ENCODE measurements at regions not wholly inside any gene's neighbourhood (a gene's known extent, or its start where the extent isn't known, plus 50 kb on each side); places are given as distances from the start of the nearest gene placed in this dataset.
"Not testable (repeated sequence)": the region's sequence is repeated elsewhere in the genome, so short reads cannot be mapped to it uniquely, and the experiment has no call there.

DNA sequence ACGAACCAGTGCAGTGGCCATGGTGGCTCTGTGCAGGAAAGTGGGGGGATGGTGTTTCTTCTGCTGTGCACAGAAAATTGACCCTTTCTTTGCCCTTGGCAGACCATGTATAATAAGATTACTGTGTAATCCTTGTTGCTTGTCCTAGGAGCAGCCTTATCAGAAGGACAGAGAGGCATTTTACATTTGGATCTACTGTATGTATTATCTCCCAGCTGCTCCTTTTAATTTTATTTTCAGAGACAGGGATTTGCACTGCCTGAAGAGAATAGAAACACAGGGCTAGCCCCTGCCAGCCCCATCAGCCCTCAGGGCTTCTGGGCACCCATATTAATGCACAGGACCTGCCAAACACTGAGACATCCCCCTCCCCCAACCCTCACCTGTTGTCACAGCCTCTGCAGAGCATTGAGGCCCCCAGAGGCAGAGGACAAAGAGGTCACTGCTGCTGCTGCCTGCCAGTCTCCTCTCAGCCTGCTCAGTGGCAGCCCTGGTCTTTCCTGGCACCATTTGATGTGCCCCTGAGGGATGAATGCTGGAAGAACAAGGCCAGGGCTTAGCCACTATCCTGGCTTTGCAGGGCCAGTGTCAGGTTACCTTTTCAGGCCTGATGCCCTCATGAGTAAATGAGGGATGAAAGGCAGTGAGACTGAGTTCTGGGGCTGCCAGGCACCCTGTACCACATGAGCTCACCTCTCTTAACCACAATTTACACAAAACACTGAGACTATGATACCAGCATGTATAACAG, 533.4 kb downstream of the NTRK3 start:
- DNase-seq: no peak

DNA sequence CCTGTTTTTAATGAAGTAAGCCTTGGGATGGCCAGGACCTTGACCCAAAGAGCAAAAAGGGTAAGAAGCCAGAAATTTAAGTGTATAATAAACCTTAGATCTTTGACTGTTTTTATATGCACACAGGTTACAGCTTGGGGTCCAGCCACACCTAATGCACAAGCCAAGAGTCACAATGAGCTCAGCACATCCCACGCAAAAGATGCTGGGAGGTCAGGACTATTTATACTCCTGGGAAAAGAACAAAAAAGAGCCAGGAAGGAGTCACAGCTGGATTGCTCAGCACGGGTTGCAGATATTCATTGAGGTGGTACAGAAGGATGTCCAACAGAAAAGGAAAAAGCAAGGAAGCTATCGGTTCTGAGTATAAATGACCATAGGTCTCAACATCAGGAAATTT, 536.3 kb downstream of the NTRK3 start:
- DNase-seq: no peak

DNA sequence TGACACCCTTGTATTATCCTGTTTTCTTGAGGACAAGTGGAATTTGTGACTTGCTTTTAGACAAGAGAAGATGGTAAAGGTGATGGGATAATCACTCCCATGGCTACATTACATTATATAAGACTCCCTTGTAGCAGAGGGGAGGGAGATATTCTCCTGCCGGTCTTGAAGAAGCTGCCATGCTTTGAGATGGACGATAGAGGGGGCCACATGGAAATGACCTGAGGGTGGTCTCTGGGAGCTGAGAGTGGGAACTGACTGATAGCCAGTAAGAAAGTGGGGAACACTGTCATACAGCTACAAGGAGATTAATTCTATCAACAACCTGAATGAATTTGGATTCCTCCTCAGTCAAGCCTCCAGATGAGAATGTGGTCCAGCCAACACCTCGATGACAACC, 540.1 kb downstream of the NTRK3 start:
- no peak for DNase-seq

DNA sequence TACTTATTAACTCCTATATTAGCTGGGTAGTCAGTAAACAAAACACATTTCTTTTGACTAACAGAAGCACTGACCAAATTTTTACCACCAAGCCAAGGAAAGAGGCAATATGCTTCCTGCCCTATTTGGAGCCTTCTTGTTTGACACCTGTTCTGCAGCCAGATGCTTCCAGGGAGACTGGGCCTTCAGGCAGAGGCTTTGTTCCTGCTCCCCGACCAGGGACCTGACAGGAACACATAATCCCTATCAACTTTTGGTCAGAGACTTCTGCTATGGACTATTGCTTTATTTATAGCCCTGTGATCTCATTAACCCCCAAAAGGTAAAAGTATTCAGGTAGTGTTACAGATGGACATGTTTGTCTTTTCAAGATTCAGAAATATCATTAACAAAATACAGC, 541.3 kb downstream of the NTRK3 start:
- DNase-seq: no peak

DNA sequence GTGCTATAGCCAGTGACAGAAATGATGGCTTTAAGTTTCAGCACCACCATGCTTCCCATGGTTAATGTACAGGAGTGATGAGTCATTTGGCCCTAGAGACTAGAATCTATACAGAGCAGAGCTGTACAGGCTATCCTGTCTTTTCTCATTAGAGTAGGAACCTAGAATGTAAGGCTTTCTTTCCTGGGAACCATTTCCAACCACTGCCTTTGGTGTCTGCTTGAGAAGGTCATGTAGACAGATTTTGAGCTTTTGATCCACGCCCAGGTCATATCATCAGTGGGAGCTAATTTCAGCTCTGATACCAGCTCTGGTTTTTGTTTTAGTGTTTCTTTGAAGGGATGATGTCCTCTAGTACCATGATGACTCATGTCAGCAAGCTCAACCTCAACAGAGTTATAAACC, 543.1 kb downstream of the NTRK3 start:
- DNase-seq: no peak

DNA sequence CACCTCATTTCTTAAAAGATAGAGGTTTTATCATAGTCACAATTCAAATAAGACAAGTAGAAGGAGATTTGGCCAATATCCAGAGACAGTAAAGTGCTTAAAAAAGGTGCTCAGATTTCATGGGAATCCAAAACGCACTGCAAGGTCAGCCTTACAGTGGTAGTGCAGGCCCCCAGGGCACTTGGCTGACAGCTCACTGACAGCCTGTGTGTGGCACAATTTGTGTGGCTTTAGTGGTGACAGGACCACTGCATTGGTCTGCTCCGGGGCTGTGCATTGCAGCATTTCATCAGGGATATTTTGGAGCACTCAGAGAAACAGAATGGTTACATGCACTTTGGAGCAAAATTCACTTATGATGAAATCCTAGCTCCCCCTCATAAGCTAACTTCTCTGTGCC, 544.3 kb downstream of the NTRK3 start:
- no peak for DNase-seq

DNA sequence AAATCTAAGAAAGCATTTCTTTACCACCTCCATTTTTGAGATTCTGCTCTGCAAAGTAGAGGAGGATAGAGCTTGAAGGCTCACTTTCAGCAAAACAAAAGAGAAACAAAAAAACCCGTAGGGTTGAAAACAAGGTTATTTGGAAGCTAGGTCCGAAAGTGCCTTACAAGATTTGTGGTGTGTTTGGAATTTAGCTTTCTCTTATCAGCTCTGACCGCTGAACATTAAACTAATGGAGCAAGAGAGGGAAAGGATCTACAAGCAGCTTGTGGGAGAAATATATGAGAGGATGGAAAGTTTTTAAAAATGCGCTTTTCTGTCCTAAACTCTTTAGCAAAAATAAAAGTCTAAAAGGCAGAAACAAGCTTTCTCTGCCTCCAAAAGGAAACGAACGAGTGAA, 545.5 kb downstream of the NTRK3 start:
- DNase-seq: no peak

DNA sequence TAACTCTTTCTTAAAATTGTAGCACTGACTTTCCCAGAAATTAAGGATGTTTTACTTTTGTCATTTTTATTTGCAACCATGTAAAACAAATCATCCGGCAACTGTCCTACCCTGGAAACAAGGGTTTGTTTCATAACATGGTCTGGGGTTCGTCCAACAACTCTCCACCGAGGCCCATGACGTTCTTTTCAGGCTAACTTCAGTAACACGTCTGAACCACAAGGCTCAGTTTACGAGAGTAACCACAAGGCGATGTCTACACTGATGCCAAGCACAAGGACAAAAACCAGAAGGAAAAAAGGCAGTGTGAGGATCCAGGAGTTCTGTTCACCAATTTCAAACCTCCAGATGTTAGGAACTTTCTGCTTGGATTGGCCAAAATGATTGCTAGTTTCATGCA, 546.1 kb downstream of the NTRK3 start:
- no peak for DNase-seq

DNA sequence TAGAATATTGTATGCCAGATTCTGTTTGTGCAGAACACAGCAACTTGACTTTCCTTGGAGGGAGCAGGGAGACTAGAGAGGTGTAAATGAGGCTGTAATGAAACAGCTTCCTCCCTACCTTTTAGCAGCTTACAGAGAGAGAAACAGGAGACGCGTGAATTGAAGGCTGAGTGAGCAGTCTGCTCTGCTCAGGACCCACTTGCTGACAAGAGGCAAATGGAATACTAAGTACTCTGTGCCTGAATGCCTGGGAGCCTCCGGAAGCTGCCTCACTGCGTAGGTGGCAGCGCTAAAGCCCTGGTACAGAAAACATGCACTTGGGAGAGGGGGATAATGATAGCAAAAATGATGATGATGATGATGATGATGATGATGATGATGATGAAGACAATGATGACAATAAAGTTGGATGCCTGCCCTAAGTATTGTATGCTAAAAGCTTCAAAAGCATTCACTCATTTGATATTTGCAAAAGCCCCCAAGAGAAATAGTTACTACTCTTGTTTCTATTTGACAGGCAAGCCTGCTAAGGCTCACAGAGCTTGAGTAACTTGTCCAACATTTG, 548.9 kb downstream of the NTRK3 start:
- no peak for DNase-seq

DNA sequence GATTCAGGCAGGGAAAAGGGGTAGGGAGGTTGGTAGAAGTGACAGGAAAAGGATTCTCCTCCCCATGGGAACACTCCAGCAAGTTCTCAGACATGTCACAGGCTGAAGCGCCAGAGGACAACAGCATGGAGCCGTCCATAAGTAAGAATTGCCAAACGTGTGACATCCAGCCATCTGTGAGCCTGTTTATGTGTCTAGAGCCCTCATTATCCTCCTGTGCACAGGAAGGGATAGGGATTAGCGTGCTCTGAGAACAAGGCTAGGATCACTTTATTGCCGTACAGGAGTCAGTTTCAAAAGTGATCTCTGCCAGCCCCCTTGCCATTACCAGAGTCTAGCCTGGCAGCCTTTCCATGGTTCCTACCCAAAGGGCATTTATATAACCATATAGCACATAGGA, 549.5 kb downstream of the NTRK3 start:
- DNase-seq: no peak

DNA sequence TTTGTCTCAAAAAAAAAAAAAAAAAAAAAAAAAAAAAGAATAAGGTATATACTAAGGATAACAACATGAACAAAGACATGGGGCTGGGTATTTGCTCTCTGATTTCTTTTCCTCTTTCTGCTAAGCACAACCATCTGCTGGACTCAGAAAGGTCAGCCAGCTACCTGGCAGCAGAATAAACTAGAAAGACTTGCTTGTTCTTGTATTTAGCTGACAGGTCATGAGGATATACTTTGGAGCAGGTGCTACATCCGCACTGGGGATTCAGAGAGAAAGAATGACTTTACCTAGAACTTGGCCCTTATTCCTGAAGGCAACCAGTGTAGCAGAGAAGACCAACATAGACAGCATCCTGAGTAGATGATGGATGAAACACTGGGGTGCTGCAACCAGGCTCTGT, 550.5 kb downstream of the NTRK3 start:
- no peak for DNase-seq

DNA sequence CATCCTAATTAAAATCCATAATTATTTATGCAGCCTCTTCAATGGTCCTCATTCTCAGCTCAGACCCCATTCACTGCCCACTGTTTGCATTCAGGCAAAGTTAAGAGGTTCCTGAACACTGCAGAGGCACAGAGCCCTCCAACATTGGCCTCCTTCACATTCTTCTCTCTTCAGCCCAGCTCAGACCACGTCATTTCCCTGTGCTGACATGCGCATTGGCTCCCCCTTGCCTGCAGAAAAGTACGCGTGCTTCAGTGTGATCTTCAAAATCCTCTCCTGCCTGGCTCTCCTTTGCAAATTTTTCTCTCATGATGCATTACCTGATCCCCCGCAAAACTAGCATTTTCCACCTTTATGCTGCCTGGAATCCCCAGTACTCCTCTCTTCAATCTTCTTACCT, 552.3 kb downstream of the NTRK3 start:
- DNase-seq: no peak

DNA sequence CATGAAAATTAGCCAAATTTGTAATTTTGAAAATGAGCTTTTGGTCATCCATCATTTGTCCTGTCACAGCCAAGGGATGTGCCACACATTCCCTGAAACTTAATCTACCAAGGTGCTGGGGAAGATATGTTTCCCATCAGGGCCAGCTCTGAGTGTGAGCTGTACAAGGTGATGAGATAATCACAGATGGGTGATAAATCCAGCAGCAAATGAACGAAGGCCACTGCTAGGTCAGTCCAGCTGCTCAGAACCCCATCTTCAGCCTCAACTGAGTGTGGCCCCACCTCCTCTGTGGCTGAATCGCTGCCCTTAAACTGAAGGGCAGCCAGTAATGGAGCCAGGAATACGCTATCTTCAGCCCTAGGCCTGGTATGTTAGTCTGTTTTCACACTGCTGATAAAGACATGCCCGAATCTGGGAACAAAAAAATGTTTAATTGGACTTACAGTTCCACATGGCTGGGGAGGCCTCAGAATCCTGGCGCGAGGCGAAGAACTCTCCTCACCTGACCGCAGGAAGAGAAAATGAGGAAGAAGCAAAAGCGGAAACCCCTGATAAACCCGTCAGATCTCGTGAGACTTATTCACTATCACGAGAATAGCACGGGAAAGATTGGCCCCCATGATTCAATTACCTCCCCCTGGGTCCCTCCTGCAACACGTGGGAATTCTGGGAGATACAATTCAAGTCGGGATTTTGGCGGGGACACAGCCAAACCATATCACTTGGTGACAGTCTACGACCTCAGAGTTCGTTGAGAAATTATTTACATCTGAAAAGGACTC, 553.0 kb downstream of the NTRK3 start:
- no peak for DNase-seq

DNA sequence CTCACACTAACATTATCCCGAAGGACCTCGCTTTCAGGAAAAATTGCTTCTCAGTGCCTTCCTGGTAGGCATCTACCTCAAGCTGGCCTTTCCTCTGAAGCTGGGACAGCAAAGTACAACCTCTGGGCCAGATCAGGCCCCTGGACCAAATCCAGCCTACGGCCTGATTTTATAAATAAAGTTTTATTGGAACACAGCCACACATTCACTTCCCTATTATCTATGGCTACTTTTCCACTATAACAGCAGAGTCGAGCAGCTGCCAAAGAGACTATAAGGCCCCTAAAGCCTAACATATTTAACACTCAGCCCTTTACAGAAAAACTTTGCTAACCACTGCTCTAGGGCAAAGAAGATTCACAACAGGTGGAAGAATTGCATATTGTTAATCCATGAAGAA, 554.3 kb downstream of the NTRK3 start:
- DNase-seq: no peak

DNA sequence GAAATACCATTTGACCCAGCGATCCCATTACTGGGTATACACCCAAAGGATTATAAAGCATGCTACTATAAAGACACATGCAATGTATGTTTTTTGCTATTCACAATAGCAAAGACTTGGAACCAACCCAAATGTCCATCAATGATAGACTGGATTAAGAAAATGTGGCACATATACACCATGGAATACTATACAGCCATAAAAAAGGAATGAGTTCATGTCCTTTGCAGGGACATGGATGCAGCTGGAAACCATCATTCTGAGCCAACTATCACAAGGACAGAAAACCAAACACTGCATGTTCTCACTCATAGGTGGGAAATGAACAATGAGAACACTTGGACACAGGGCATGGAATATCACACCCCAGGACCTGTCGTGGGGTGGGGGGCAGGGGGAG, 558.1 kb downstream of the NTRK3 start:
- DNase-seq: not testable (repeated sequence)

DNA sequence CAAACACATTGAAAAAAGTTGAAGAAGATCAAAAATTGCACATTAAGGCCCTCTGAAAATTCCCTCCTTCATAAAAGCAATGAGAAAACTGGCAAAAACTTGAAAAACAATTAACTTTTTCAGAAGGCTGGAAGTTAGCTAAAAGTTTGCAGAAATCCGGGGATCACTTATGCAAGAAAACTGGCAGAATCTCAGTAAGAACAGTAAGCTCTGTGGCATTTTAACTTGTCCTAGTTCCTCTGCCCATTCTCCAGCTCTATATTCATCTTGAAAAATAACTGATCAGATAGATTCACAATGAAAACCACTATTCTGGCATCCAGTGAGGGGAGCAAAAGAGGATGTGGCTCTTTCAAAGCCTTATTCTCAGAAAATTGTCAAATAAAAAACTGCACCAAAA, 566.8 kb downstream of the NTRK3 start:
- DNase-seq: no peak

DNA sequence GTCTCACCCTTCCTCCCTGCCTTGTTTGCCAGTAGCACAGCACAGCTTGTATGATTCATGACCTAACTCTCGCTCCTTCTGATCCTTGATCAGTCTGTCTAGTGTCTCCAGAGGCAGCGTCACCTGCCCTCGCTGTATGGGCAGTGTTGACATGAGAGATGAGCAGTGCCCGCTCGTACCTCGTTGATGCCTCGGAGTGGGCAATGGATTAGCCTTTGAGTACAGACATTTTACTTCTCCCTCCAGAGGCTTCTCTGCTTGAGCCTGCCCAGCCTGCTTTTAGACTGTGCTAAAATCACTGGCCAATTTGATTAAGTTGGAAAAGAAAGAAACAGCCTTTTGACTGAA, 569.0 kb downstream of the NTRK3 start:
- DNase-seq: no peak

DNA sequence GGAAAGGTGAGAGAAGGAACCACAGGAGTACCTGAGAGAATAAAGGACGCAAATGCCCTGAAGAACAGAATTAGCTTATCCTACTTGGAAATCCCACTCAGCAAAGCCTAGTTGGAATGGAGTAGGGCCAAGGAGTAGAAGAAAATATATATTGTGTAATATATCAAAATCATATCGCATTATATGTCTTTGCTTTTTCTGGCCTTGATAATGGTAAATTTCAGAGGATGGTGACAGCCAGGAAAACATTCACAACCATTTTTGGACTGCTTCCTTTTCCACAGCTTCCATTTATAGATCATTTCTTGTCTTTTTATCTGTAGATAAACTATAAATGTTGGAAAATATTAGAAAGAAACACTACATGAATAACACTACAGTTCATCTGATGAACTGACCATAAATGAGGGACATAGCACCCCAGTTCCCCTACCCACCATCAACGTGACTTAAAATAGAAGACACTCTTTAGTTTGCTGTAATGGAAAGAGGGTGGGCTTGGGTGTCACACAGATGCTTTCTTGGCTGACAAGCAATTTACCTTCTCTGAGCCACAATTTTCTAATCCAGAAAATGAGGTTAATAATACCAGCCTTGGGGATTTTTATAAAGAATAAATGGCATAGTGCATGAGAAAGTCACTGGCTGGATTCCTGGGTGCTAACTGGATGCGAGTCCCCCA, 569.6 kb downstream of the NTRK3 start:
- no peak for DNase-seq

DNA sequence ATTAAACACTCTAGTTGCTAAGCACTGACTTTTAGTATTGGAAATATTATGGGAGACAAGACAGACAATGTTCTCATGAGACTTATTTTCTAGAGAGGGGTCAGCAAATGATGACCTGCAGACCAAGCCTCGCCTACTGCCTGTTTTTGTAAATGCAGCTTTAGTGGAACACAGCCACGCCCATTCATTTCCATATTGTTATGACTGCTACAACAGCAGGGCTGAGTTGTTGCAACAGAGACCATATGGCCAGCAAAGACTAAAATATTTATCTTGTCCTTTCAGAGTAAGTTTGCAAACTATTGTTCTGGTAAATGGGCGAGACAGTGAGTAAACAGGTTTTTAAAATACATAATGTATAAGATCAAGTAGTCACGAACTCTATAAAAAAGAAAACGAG, 570.2 kb downstream of the NTRK3 start:
- DNase-seq: no peak

DNA sequence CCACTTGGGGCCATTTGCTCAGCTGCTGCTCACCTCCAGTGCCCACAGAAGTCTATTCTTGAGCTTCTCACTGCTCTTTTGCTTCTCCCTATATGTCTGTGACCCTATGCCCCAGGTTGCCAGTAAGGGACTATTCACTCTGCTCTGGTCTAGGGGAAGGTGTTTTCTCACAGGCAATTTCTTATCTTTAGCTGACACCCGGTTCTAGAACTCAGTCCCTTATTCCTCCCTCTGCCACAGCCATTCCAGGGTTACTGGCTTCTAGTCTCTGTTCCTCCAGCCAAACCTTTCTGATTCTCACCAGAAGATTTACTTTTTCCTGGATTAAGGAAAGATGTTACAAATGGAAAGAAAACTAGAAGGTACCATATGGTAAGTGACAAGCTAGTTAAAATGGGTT, 574.0 kb downstream of the NTRK3 start:
- DNase-seq: no peak

DNA sequence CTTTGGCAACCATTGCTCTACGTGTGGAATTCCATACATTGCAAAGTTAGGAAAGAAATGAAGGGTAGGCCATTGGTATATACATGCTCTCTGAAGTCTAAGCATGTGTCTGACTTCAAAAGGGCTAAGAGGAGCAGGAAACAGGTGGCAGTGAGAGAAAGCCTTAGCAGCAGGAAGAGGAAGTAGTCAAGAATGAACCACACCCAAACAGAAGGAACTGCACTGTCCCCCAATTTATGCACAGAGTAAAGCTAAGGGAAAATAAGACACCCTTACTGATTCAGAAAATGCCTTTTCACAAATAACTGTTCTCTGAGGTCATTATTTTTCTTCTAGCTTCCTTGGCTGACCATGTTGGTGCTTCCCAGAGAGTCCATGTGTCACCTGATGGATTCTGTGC, 575.4 kb downstream of the NTRK3 start:
- DNase-seq: no peak

DNA sequence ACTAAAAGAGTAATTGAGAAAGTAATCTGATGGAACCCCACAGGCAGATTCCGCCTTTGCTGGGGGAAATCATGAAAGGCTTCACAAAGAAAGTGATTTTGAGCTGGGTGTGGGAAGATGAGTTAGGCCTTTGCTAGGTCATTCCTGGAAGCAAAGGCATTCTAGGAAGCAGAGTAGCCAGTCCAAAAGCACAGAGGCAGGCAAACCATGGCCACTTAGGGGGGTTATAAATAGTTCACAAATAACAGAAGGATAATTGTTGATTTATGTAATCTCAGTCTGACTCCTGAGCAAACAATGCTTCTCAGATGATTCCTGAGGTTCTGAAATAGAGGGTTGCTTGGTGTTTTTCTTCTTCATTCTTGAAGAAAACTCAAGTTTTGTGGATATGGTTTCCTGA, 576.3 kb downstream of the NTRK3 start:
- DNase-seq: no peak

DNA sequence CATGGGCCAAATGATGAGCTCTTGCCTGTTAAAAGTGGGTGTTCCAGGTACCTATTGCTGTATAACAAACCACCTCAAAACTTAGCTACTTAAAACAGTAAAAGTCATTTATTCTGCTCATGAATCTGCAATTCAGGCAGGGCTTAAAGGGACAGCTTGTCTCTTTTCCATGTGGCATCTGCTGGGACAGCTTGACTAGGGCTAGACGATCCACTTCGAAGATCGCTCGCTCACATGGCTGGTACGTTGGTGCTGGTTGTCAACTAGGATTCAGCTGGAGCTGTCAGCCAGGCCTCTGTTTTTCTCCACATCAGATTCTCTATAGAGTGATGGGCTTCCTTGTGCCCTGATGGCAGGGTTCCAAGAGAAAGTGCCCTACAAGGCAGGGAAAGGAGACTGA, 581.3 kb downstream of the NTRK3 start:
- no peak for DNase-seq

Data from activated naive CD4-positive, alpha-beta T cell treated with Interleukin-2 at 50 U/mL for 16 hours (primary cell).